Stimulated activated CD8-positive, alpha-beta memory T cell treated with anti-CD3 and anti-CD28 coated beads, Interleukin-4, amount 100 ng/mL, for 4 hours (primary cell): ENCODE measurements at regions not wholly inside any gene's neighbourhood (a gene's known extent, or its start where the extent isn't known, plus 50 kb on each side); places are given as distances from the start of the nearest gene placed in this dataset.

ENCODE experiments used
- DNase-seq, 2 donors: peaks; one replicate each; pipeline ENCODE4 v3.0.0-alpha.2; 2020; ENCODE audit warnings: low read depth in 2 of 2, low spot score in 1 of 2

DNA sequence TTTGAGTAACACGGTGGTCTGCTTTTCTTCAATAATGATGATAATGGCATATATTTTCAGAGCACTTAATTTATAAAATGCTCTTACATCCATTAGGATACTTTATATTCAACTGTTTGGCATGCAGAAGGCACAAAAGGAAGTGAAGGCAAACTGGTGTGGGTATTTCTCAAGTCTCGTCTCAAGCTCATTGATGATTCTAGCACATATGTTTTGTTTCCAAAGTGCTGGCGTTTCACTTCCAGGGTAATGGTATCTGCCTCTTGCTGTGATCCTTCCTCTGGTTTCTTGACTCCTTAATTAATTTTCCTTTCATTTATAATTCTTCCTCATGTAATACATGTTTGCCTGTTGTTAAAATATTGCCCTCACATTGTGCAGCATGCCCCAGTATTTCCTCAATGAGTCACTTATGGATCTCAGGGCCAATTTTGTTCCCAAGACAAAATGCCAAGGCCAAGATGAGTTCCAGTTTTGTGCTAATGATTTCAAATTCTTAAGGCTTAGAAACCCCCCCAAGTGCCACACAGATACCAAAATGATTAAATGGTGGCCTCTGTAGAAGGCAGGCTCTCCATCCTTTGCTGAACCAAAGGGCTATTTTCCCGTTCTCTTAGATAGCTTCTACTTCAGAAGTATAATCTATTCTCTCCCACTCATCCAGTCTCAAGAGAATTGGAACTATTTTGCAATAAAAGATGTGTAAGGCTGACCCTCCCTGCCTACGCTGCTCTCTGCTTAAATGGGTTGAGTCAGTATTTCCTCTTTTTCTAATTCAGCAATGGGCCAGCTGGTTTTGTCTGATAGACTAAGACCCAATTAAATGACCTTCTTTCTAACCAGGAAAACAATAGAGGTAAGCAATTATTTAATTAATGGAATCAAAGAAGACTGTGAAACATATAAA is 171.2 kb downstream of the ZNF365 start:
- no peak for DNase-seq

GRCh38 chr10:62548686-62549085 is 174.5 kb downstream of the ZNF365 start:
- DNase-seq, result no peak

GRCh38 chr10:62550173-62550572 is 176.0 kb downstream of the ZNF365 start:
- no peak for DNase-seq

DNA sequence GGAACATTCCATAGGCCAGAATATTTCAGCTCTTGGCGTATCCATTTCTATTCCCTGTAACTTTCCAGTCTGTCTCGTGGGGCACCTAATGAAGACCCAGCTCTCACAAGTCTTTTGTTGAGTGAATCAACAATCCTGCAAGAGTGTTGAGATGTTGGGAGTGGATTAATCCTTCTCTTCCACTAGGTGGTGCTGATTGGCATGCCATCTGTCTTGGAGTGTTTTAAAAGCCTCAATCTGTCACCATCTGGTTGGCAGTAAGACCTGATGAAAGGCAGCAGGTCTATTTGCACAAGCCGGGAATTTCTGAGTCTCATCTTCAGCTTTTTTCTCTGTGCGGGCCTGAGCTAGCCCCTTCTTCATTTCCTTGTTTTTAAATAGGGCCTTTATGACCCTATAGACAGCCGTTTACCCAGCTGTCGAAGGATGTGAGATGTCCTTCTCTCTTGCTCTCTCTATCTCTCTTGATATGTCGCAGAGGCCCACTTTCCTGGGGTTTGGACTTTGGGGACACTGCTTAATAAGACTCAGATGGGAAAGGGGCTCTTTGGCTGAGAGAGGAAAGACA is 180.5 kb downstream of the ZNF365 start:
- no peak for DNase-seq

GRCh38 chr10:62559481-62560200 is 185.5 kb downstream of the ZNF365 start:
- DNase-seq, result no peak

GRCh38 chr10:62560201-62560819 is 186.1 kb downstream of the ZNF365 start:
- no peak for DNase-seq

- no peak for DNase-seq
Observed at GRCh38 chr10:62561151-62561550, 187.0 kb downstream of the ZNF365 start.

DNA sequence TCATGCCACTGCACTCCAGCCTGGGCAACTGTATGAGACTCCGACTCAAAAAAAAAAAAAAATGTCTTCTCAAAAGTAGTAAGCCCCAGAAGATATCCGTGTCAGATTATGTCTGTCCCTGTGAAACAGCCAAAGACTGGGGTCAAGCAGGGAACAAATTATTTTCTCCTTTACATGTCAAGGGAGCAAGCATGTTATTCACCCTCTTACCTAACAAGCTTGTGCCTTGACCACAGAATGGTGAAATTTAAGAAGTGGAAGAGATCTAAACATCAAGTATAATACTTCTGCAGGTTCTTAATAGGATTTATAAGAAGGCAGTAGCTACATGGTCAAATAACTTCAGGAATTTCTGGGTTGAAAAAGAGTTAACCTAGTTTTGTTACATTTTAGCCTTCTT is 187.9 kb downstream of the ZNF365 start:
- no peak for DNase-seq

- no peak for DNase-seq
Observed at GRCh38 chr10:62562795-62563194, 188.6 kb downstream of the ZNF365 start.

DNA sequence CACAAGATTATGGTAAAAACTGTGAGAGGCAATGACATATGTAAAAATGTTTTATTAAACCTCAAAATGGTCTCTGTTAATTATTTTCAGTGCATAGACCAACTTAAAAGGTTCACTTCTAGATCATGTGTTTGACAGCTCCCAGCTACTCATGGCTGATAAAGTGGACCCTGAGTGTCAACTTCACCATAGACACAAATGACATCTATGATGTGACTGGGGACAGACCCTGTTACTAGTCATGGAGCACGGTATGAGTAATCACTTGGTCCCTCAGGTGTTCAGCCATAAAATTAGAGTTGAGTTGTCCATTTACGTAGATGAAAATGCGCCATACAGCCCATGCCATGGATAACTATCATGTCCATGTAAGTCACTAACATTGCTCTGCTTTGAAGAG is 199.8 kb downstream of the ZNF365 start:
- DNase-seq, result no peak

- DNase-seq, result no peak
Observed at GRCh38 chr10:62577076-62577475, 202.9 kb downstream of the ZNF365 start.

DNA sequence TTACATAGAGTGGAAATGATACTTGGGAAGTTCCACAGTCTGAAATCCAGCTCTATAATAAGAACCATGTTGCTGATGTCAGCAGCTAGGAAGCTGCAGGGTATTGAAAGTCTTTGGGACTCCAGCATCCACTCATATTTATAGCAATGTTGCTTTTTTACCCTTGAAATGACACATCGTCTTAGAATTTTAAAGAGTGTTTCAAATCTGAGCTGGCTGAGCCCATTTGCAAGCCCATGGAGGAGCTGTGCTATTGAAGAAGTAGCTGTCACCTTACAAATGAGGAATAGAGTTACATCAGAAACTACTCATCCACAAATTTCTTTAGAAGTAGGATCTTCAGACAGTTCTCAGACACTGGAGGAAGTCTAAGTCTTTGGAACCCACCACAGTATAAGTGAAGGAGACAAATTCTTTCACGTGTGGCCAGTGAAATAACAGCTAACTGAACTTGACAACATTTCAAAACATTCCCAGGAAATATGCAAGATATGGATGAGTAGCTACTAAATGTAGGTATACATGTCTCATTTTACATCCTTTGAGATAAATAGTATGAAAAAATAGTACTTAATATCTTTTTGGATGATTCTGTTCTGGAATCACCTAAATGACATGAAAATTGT is 203.6 kb downstream of the ZNF365 start:
- DNase-seq, result no peak

DNA sequence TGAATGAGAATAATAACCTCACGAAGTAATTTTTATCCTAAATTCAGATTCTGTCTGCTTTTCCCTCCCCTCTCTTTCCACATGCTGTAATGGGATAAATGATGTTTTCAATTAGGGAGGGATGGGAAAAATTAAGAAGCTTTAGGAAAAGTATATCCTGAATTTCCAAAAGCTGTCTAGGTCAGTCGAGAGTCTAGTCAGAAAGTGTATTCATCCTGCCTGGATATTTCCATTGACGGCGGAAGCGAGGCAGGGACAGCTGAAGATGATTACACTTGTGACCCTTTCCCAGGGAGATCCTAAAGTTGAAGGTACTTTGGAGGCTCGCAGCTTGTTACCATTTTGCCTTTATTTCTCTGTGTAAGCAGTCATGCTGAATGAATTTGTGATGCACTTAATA is 204.1 kb downstream of the ZNF365 start:
- no peak for DNase-seq

DNA sequence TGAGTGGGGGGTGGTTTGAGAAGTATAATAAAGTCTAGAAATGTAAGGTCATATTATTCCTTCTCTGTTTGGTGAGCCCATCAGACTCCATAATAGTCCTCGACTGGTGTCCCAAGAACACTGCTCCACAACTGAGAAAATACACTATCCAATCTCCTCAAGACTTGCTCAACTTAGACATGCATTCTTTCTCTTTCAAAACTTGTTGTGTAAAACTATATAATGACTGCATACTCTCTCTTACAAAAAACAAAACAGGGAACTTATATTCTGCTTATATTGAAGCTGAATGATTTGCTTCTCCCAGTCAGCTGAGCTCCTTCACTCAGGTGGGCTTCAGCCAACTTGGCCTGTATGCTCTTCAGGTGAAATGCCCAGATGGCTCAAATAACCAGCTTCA is 204.7 kb downstream of the ZNF365 start:
- no peak for DNase-seq

- no peak for DNase-seq
Observed at GRCh38 chr10:62580396-62580795, 206.2 kb downstream of the ZNF365 start.

GRCh38 chr10:62581351-62581750 is 207.2 kb downstream of the ZNF365 start:
- no peak for DNase-seq

DNA sequence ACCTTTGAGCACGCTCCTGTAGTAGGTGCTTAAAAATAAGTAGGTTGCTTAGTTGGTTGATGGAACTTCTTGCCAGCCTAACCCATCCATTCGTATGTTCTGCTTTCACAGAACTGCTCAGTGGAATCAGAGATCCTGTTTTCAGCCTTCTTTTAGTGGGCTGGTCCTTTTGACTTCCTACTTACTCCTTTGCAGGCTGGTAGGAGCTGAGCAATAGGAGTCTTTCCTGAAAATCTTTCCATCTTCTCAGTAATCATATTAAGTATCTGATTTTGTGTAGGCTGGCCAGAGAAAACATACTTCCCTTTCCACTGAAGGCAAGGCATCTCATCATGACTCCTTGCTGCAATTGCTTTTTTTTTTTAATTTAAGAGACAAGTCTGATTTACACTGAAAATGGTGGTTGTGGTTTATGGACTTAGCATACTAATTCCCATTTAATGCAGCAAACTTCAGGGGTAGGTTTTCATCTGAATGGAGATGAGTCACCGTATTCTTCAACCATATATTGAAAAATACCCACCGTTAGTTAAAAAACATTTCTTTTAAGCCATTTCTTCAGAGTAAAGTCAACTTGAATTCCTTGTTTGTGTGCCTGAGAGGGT is 208.0 kb downstream of the ZNF365 start:
- no peak for DNase-seq

- no peak for DNase-seq
Observed at GRCh38 chr10:62582804-62583208, 208.6 kb downstream of the ZNF365 start.

GRCh38 chr10:62583876-62584615 is 209.9 kb downstream of the ZNF365 start:
- no peak for DNase-seq

DNA sequence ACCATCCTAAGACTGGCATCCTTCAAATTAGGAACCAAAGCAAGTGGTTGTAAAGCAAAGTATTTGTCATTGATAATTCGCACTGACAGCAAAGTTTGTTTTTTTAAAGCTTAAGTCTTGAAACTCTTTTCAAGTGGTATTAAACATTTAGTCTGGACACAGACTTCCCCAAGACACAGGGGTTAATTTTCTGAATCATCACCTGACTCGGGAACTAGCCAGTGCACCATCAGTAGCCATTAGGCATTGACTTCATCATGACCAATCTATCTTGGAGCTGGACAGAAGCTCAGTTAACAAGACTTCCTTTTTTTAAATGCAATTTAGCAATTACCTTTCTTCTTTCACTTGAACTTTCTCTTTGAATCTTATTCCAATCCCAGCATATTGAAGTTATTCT is 210.6 kb downstream of the ZNF365 start:
- no peak for DNase-seq
